ENCODE measurements at regions not wholly inside any gene's neighbourhood (a gene's known extent, or its start where the extent isn't known, plus 50 kb on each side); places are given as distances from the start of the nearest gene placed in this dataset.

DNA sequence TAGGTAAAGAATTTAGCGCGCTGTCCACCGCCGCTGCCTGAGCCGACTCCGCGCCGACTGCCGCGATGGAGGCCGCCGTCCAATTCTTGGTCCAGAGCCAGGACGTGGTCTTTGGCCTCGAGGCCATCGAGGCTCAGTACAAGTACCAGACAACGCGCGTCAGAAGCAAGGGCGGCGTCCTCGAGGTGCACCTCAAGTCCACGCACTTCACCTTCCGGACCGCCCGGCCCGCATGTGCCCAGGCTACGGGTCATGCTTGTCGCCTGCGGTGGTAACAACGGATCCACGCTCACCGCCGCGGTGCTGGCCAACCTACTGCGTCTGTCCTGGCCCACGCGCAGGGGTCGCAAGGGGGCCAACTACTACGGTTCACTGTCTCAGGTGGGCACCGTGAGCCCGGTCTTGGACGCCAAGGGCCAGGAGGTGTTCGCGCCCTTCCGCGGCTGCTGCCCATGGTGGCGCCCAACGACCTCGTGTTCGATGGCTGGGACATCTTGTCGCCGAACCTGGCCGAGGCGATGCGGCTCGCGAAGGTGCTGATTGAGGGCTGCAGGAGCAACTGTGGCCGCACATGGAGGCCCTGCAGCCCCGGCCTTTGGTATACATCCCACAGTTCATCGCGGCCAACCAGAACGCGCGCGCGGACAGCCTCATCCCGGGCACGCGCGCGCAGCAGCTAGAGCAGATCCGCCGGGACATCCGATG, 128.0 kb downstream of the ANAPC4 start:
- H4K20me1 ChIP-seq (ENCODE audit: insufficient read depth), result no peaks in the 10 kb centered on the region
- no peak overlapping the region for H3K27ac ChIP-seq (ENCODE audit: low read depth, low read length)
- CTCF ChIA-PET, result no interaction called here
- RAD21 ChIA-PET (ENCODE audit: low non-redundant PET in 1 of 2, low total read pairs in 2 of 2, uncharacterized antibody in 2 of 2, unreplicated experiment in 2 of 2), result no interaction called here
- no peaks in the 10 kb centered on the region for H3K9me3 ChIP-seq (ENCODE audit: control insufficient read depth in 1 of 2, insufficient read depth in 1 of 2, low read depth in 1 of 2, low read length in 2 of 2)
- H3K36me3 ChIP-seq (ENCODE audit: control insufficient read depth in 1 of 2, insufficient read depth in 2 of 2, low read length in 2 of 2), result no peaks in the 10 kb centered on the region
- no TSS peak for BruUV-seq (replicated peaks)
- DNase-seq (ENCODE audit: low read depth, low spot score) (no peak), ATAC-seq (no peak)
- H3K27me3 ChIP-seq (ENCODE audit: insufficient read depth, low read length), result no peaks in the 10 kb centered on the region
- no peak overlapping the region for H3K4me3 ChIP-seq (replicated peaks in 1 of 2; ENCODE audit: low read depth in 1 of 2, low read length in 2 of 2)
- no peak overlapping the region for H2AFZ ChIP-seq (ENCODE audit: low read depth, low read length, poor library complexity, severe bottlenecking)
- no peaks in the 10 kb centered on the region for H3K9me2 ChIP-seq (ENCODE audit: insufficient read depth)
- POLR2A ChIA-PET, result no interaction called here
- no peaks in the 10 kb centered on the region for H3K4me1 ChIP-seq (ENCODE audit: control insufficient read depth in 1 of 2, insufficient read depth in 2 of 2, low read length in 2 of 2)
- TF ChIP-seq CBX3 (IDR thresholded peaks at IDR 0.05; ENCODE audit: low read depth) (no peak), EGR1 (IDR thresholded peaks at IDR 0.05; ENCODE audit: low read depth) (no peak), ELF1 (IDR thresholded peaks at IDR 0.05; ENCODE audit: borderline replicate concordance, low read depth) (no peak), YY1 (IDR thresholded peaks at IDR 0.05; ENCODE audit: extremely low read depth, insufficient replicate concordance, low read depth, low read length) (no peak), RAD21 (IDR thresholded peaks at IDR 0.05; ENCODE audit: low read depth) (no peak), FOSL1 (IDR thresholded peaks at IDR 0.05; ENCODE audit: low read depth) (no peak), CEBPB (IDR thresholded peaks at IDR 0.05; ENCODE audit: low read depth) (no peak), POLR2A (IDR thresholded peaks at IDR 0.05; ENCODE audit: borderline replicate concordance, extremely low read depth, insufficient read depth, insufficient read length) (no peak), MAX (IDR thresholded peaks at IDR 0.05) (no peak)
- TF ChIP-seq, protein P1, sequence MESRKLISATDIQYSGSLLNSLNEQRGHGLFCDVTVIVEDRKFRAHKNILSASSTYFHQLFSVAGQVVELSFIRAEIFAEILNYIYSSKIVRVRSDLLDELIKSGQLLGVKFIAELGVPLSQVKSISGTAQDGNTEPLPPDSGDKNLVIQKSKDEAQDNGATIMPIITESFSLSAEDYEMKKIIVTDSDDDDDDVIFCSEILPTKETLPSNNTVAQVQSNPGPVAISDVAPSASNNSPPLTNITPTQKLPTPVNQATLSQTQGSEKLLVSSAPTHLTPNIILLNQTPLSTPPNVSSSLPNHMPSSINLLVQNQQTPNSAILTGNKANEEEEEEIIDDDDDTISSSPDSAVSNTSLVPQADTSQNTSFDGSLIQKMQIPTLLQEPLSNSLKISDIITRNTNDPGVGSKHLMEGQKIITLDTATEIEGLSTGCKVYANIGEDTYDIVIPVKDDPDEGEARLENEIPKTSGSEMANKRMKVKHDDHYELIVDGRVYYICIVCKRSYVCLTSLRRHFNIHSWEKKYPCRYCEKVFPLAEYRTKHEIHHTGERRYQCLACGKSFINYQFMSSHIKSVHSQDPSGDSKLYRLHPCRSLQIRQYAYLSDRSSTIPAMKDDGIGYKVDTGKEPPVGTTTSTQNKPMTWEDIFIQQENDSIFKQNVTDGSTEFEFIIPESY (IDR thresholded peaks at IDR 0.05; ENCODE audit: extremely low read depth, insufficient replicate concordance, low read length), result no peak
- TF ChIP-seq, protein P2, sequence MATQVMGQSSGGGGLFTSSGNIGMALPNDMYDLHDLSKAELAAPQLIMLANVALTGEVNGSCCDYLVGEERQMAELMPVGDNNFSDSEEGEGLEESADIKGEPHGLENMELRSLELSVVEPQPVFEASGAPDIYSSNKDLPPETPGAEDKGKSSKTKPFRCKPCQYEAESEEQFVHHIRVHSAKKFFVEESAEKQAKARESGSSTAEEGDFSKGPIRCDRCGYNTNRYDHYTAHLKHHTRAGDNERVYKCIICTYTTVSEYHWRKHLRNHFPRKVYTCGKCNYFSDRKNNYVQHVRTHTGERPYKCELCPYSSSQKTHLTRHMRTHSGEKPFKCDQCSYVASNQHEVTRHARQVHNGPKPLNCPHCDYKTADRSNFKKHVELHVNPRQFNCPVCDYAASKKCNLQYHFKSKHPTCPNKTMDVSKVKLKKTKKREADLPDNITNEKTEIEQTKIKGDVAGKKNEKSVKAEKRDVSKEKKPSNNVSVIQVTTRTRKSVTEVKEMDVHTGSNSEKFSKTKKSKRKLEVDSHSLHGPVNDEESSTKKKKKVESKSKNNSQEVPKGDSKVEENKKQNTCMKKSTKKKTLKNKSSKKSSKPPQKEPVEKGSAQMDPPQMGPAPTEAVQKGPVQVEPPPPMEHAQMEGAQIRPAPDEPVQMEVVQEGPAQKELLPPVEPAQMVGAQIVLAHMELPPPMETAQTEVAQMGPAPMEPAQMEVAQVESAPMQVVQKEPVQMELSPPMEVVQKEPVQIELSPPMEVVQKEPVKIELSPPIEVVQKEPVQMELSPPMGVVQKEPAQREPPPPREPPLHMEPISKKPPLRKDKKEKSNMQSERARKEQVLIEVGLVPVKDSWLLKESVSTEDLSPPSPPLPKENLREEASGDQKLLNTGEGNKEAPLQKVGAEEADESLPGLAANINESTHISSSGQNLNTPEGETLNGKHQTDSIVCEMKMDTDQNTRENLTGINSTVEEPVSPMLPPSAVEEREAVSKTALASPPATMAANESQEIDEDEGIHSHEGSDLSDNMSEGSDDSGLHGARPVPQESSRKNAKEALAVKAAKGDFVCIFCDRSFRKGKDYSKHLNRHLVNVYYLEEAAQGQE (IDR thresholded peaks at IDR 0.05; ENCODE audit: low read depth), result no peak
- intact Hi-C loops (cut with micrococcal nuclease), result no loop called here
- H3K9ac ChIP-seq (ENCODE audit: low read length), result no peak overlapping the region
- no peak overlapping the region for H3K4me2 ChIP-seq (ENCODE audit: low read length)
- H3K79me2 ChIP-seq (ENCODE audit: insufficient read depth, low read length), result no peaks in the 10 kb centered on the region
